C4-2B (cell line): ENCODE measurements at regions not wholly inside any gene's neighbourhood (a gene's known extent, or its start where the extent isn't known, plus 50 kb on each side); places are given as distances from the start of the nearest gene placed in this dataset.

Experiments used
- CTCF ChIP-seq: fragments of 450-650 bp; conservative IDR thresholded peaks from 2 replicates; pipeline ENCODE4 v1.5.1; 2017; ENCODE audit warnings: mild to moderate bottlenecking
- ZFX ChIP-seq: fragments of 450-650 bp; IDR thresholded peaks from 2 replicates; pipeline ENCODE4 v1.6.1; 2017

DNA sequence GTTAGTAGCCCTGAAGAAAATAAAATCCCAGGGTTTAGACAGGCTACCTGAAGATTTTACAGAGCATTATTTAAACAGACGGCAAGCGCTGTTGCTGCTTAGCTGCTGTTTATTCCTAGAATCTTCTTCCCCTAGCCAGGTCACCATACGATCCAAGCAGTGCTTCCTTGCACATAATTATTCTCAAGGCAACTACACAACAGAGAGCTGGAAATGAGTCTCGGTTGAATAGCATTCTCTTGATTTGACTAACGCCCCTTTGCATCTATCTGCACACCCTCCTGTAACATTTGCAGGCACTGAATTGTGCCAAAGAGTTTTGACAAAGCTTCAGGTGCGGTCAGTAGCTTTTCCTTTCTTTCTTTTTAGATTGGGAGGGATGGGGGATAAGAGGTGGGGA is 564.4 kb downstream of the TBL1XR1 start:
- TF ChIP-seq CTCF (no peak), ZFX (no peak)
